Endothelial cell of umbilical vein (primary cell): ENCODE measurements at regions not wholly inside any gene's neighbourhood (a gene's known extent, or its start where the extent isn't known, plus 50 kb on each side); places are given as distances from the start of the nearest gene placed in this dataset.

ENCODE experiments used
- BruUV-seq: library from RNA; stranded (reverse); fragments of 400-500 nt; replicated peaks from 2 replicates; lab custom pipeline; 2021; lab: Mats Ljungman, UMichigan
- CTCF ChIA-PET: fragments of 300-600, 350-600 bp; sonication (Branson Sonifier 250); formaldehyde crosslinking; loops from one replicate; lab custom pipeline; 2021; ENCODE audit warnings: antibody characterized with exemption, inconsistent platforms; lab: Charles Lee
- POLR2A ChIA-PET: fragments of 300-600, 350-600 bp; sonication (Branson Sonifier 250); formaldehyde crosslinking; loops from one replicate; lab custom pipeline; 2021; ENCODE audit warnings: antibody characterized with exemption, inconsistent platforms; lab: Charles Lee
- DNase-seq: peaks from one replicate; pipeline ENCODE4 v3.0.0-alpha.2; 2011; ENCODE audit warnings: low read depth, low spot score
- FAIRE-seq: peaks from 2 replicates; lab custom pipeline; 2011; peaks lifted over from hg19 to GRCh38; lab: Jason Lieb, UNC
- H2AFZ ChIP-seq: 2 replicates; pipeline ENCODE4 v1.6.0; 2012; ENCODE audit warnings: low read depth, low read length, control low read depth, inconsistent platforms
- H3K27ac ChIP-seq: 2 replicates; pipeline ENCODE4 v1.5.1; 2011; ENCODE audit warnings: low read depth, mild to moderate bottlenecking, control low read depth, low read length, moderate library complexity; ENCODE audit not compliant: insufficient read depth
- H3K27me3 ChIP-seq, 2 experiments: 2 replicates each; pipeline versions ENCODE4 v1.6.0 to v1.6.1; 2011; ENCODE audit warnings: low read length in 2 of 2, mixed read lengths in 1 of 2; ENCODE audit not compliant: control insufficient read depth in 2 of 2, insufficient read depth in 2 of 2
- H3K36me3 ChIP-seq, 2 experiments: 2 replicates in 1 of 2; 3 replicates in 1 of 2; pipeline ENCODE4 v1.5.1; 2011; ENCODE audit warnings: low read length in 2 of 2, mild to moderate bottlenecking in 1 of 2, moderate library complexity in 1 of 2; ENCODE audit not compliant: control insufficient read depth in 2 of 2, insufficient read depth in 2 of 2; ENCODE audit errors: extremely low read depth in 1 of 2
- H3K4me1 ChIP-seq: 3 replicates; pipeline ENCODE4 v1.5.1; 2011; ENCODE audit warnings: mild to moderate bottlenecking, low read length; ENCODE audit not compliant: control insufficient read depth, insufficient read depth; ENCODE audit errors: extremely low read depth
- H3K4me2 ChIP-seq: 2 replicates; pipeline ENCODE4 v1.6.1; 2011; ENCODE audit warnings: low read length, control low read depth, mixed read lengths; ENCODE audit not compliant: insufficient read depth
- H3K4me3 ChIP-seq, 3 experiments: fragments of 200-600 bp in 1 of 3; sonication (generic), shearing (Covaris generic) in 1 of 3; replicated peaks in 1 of 3; 2 replicates each; pipeline ENCODE4 v1.5.1; 2011 to 2016; ENCODE audit warnings: control low read depth in 3 of 3, low read length in 3 of 3, mild to moderate bottlenecking in 2 of 3, inconsistent platforms in 1 of 3, low read depth in 1 of 3, moderate library complexity in 1 of 3; ENCODE audit not compliant: insufficient read depth in 1 of 3
- H3K79me2 ChIP-seq: 2 replicates; pipeline ENCODE4 v1.6.0; 2012; ENCODE audit warnings: low read length, inconsistent platforms; ENCODE audit not compliant: control insufficient read depth, insufficient read depth
- H3K9ac ChIP-seq: replicated peaks from 2 replicates; pipeline ENCODE3; 2011; ENCODE audit warnings: low read length, control low read depth; ENCODE audit not compliant: insufficient read depth; ENCODE audit errors: extremely low read depth
- H3K9me1 ChIP-seq: replicated peaks from 3 replicates; pipeline ENCODE4 v1.6.0; 2011; ENCODE audit warnings: mild to moderate bottlenecking, low read length; ENCODE audit not compliant: control insufficient read depth, insufficient read depth; ENCODE audit errors: extremely low read depth
- H3K9me3 ChIP-seq: replicated peaks from 2 replicates; pipeline ENCODE4 v1.5.1; 2012; ENCODE audit warnings: low read length, inconsistent platforms; ENCODE audit not compliant: control insufficient read depth, insufficient read depth
- H4K20me1 ChIP-seq: replicated peaks from 2 replicates; pipeline ENCODE3; 2011; ENCODE audit warnings: mild to moderate bottlenecking, low read length; ENCODE audit not compliant: control insufficient read depth, insufficient read depth; ENCODE audit errors: extremely low read depth
- CTCF ChIP-seq, 2 donors: IDR thresholded peaks; 1 replicate in 1 of 2; 2 replicates in 1 of 2; pipeline ENCODE4 v1.5.1; 2011; ENCODE audit warnings: low read length in 2 of 2, mild to moderate bottlenecking in 2 of 2, moderate library complexity in 2 of 2, control low read depth in 1 of 2, inconsistent platforms in 1 of 2, low read depth in 1 of 2; ENCODE audit not compliant: insufficient read depth in 1 of 2; ENCODE audit errors: extremely low read depth in 1 of 2
- EZH2 ChIP-seq: IDR thresholded peaks from 2 replicates; pipeline ENCODE4 v1.6.1; 2012; ENCODE audit warnings: borderline replicate concordance, low read depth, mild to moderate bottlenecking, moderate library complexity, low read length, inconsistent platforms; ENCODE audit not compliant: severe bottlenecking
- FOS ChIP-seq: IDR thresholded peaks from 2 replicates; pipeline ENCODE4 v1.6.1; 2011; ENCODE audit warnings: mild to moderate bottlenecking, low read length, moderate library complexity, borderline replicate concordance; ENCODE audit not compliant: insufficient read depth
- GATA2 ChIP-seq: IDR thresholded peaks from 2 replicates; pipeline ENCODE4 v1.7.0; 2011; ENCODE audit warnings: low read depth, mild to moderate bottlenecking, moderate library complexity, mixed read lengths, low read length; ENCODE audit not compliant: insufficient read length, insufficient read depth
- JUN ChIP-seq: IDR thresholded peaks from 2 replicates; pipeline ENCODE4 v1.6.1; 2011; ENCODE audit warnings: borderline replicate concordance, low read depth; ENCODE audit not compliant: insufficient read length, insufficient read depth
- MAX ChIP-seq: IDR thresholded peaks from 2 replicates; pipeline ENCODE4 v1.6.1; 2011; ENCODE audit not compliant: insufficient read depth, insufficient read length
- MYC ChIP-seq: IDR thresholded peaks from one replicate; pipeline ENCODE4 v1.6.1; 2011; ENCODE audit warnings: mild to moderate bottlenecking, low read depth, low read length
- POLR2A ChIP-seq: IDR thresholded peaks from 2 replicates; pipeline ENCODE4 v1.6.1; 2012; ENCODE audit warnings: low read depth, mild to moderate bottlenecking, control low read depth, low read length
- POLR2AphosphoS5 ChIP-seq: IDR thresholded peaks from 2 replicates; pipeline ENCODE4 v1.6.1; 2012; ENCODE audit warnings: low read depth, mild to moderate bottlenecking, control low read depth, low read length, moderate library complexity; ENCODE audit not compliant: insufficient read depth
- dilution Hi-C: fragments of 300-500 bp; cut with MboI; formaldehyde crosslinking; loops from one replicate; pipeline ENCODE4 v1.15.0; 2019; ENCODE audit warnings: low sequenced_read_pairs; ENCODE audit not compliant: extremely low pct_ligation_motif_present
- intact Hi-C: fragments of 100-400 bp; cut with micrococcal nuclease; formaldehyde crosslinking; loops from one replicate; pipeline ENCODE4 v1.10.0; 2022

GRCh38 chr6:139655783-139656705, 281.6 kb upstream of the CITED2 start:
- H3K4me2 ChIP-seq, result no peak overlapping the region
- H3K27me3 ChIP-seq, result no peaks in the 10 kb centered on the region
- H3K4me1 ChIP-seq, result no peaks in the 10 kb centered on the region
- no TSS peak for BruUV-seq
- TF ChIP-seq CTCF (IDR thresholded peaks at IDR 0.05; ENCODE audit: extremely low read depth in 1 of 2, insufficient read depth in 1 of 2, low read depth in 1 of 2, low read length in 2 of 2), result no peak
- no peak for TF ChIP-seq POLR2A
- TF ChIP-seq EZH2, result no peak
- no peak for TF ChIP-seq MAX
- no peak for TF ChIP-seq FOS
- TF ChIP-seq POLR2AphosphoS5, result no peak
- no peak for TF ChIP-seq GATA2
- TF ChIP-seq JUN, result no peak
- TF ChIP-seq MYC, result no peak
- peak overlapping the region; percentile 30 for H2AFZ ChIP-seq
- no peak overlapping the region for H3K27ac ChIP-seq
- no peaks in the 10 kb centered on the region for H3K9me1 ChIP-seq
- FAIRE-seq (no peak), DNase-seq (no peak)
- no peaks in the 10 kb centered on the region for H4K20me1 ChIP-seq
- no peaks in the 10 kb centered on the region for H3K9me3 ChIP-seq
- H3K36me3 ChIP-seq, result no peaks in the 10 kb centered on the region
- H3K79me2 ChIP-seq, result no peaks in the 10 kb centered on the region
- POLR2A ChIA-PET, result no interaction called here
- dilution Hi-C loops, result no loop called here
- intact Hi-C loops, result no loop called here
- no peak overlapping the region for H3K9ac ChIP-seq
- no peak overlapping the region for H3K4me3 ChIP-seq
- CTCF ChIA-PET, result no interaction called here
